SK-N-SH (cell line): ENCODE measurements at regions not wholly inside any gene's neighbourhood (a gene's known extent, or its start where the extent isn't known, plus 50 kb on each side); places are given as distances from the start of the nearest gene placed in this dataset.

Experiments used
- CHD2 ChIP-seq: fragments of 150-350 bp; IDR thresholded peaks from 2 replicates; pipeline ENCODE4 v1.6.1; 2018; ENCODE audit warnings: low read length; ENCODE audit not compliant: partially characterized antibody
- EZH2phosphoT487 ChIP-seq: fragments of 200-600 bp; sonication (generic); IDR thresholded peaks from 2 replicates; pipeline ENCODE4 v1.6.1; 2017; ENCODE audit warnings: low read depth, mixed run types, mild to moderate bottlenecking, antibody characterized with exemption, moderate library complexity, borderline replicate concordance
- GABPA ChIP-seq: IDR thresholded peaks from 2 replicates; pipeline ENCODE4 v1.4.0; 2012; ENCODE audit warnings: low read depth, mild to moderate bottlenecking
- MAX ChIP-seq: IDR thresholded peaks from 2 replicates; pipeline ENCODE4 v1.4.0; 2012; ENCODE audit warnings: low read depth
- MXI1 ChIP-seq: IDR thresholded peaks from 2 replicates; pipeline ENCODE4 v1.6.1; 2012; ENCODE audit warnings: mild to moderate bottlenecking, low read depth, low read length, improper control_type of control experiment
- NRF1 ChIP-seq: IDR thresholded peaks from 2 replicates; pipeline ENCODE4 v1.6.1; 2012; ENCODE audit warnings: low read depth, mild to moderate bottlenecking, low read length
- POLR2AphosphoS5 ChIP-seq: IDR thresholded peaks from 2 replicates; pipeline ENCODE4 v1.6.1; 2012; ENCODE audit warnings: low read depth, low read length
- RAD21 ChIP-seq: IDR thresholded peaks from 2 replicates; pipeline ENCODE4 v1.6.1; 2012; ENCODE audit warnings: mild to moderate bottlenecking, low read length
- REST ChIP-seq: IDR thresholded peaks from 2 replicates; pipeline ENCODE4 v1.6.1; 2012; ENCODE audit warnings: mild to moderate bottlenecking, low read depth, low read length, moderate library complexity
- RFX5 ChIP-seq: IDR thresholded peaks from 2 replicates; pipeline ENCODE4 v1.6.1; 2012; ENCODE audit warnings: mild to moderate bottlenecking, improper control_type of control experiment, low read length
- TF ChIP-seq, protein P1 (sequence below): fragments of 200-600 bp; sonication (generic); IDR thresholded peaks from 2 replicates; pipeline ENCODE4 v1.6.1; 2017; ENCODE audit warnings: antibody characterized with exemption, mild to moderate bottlenecking, moderate library complexity
- TF ChIP-seq, protein P2 (sequence below): IDR thresholded peaks from 2 replicates; pipeline ENCODE4 v1.4.0; 2012; ENCODE audit warnings: low read depth, borderline replicate concordance

DNA sequence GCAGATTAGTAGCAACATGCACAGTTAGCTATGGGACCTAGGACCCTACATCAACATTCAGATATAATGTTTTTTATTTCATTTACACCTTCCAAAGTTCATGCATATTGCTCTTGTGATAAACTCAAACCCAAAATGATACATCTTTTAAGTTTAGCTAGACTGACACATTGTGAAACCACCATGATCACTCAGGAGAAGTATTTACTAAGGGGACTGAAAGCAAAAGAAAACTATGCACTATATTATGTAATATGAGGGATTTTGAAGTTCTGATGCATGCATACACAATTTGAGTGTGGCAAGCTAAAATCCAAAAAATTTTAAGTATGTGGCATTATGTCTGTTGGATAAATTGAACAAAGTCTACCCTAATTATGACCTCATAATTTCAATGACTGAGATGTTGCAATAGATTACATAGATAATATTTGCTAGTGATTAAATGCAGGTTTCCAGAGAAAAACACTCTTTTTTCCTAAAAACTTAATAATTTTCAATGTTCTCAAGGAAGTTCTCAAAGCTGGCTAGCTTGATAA is 914.8 kb upstream of the GRIA3 start:
- TF ChIP-seq, protein P1, sequence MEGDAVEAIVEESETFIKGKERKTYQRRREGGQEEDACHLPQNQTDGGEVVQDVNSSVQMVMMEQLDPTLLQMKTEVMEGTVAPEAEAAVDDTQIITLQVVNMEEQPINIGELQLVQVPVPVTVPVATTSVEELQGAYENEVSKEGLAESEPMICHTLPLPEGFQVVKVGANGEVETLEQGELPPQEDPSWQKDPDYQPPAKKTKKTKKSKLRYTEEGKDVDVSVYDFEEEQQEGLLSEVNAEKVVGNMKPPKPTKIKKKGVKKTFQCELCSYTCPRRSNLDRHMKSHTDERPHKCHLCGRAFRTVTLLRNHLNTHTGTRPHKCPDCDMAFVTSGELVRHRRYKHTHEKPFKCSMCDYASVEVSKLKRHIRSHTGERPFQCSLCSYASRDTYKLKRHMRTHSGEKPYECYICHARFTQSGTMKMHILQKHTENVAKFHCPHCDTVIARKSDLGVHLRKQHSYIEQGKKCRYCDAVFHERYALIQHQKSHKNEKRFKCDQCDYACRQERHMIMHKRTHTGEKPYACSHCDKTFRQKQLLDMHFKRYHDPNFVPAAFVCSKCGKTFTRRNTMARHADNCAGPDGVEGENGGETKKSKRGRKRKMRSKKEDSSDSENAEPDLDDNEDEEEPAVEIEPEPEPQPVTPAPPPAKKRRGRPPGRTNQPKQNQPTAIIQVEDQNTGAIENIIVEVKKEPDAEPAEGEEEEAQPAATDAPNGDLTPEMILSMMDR: no peak
- TF ChIP-seq NRF1 (no peak), EZH2phosphoT487 (no peak), REST (no peak), MXI1 (no peak), POLR2AphosphoS5 (no peak), RFX5 (no peak), GABPA (no peak), RAD21 (no peak), MAX (no peak), CHD2 (no peak)
- TF ChIP-seq, protein P2, sequence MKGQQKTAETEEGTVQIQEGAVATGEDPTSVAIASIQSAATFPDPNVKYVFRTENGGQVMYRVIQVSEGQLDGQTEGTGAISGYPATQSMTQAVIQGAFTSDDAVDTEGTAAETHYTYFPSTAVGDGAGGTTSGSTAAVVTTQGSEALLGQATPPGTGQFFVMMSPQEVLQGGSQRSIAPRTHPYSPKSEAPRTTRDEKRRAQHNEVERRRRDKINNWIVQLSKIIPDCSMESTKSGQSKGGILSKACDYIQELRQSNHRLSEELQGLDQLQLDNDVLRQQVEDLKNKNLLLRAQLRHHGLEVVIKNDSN: no peak
